ENCODE measurements at regions not wholly inside any gene's neighbourhood (a gene's known extent, or its start where the extent isn't known, plus 50 kb on each side); places are given as distances from the start of the nearest gene placed in this dataset.

- no peak for TF ChIP-seq CTCF (IDR thresholded peaks at IDR 0.05; ENCODE audit: low read length)
- no peak for TF ChIP-seq EZH2 (optimal IDR thresholded peaks at IDR 0.05; ENCODE audit: low read depth, low read length)
Observed at GRCh38 chr10:7482992-7483391, 72.2 kb upstream of the SFMBT2 start.

Measured in MM.1S (cell line).